ENCODE measurements at regions not wholly inside any gene's neighbourhood (a gene's known extent, or its start where the extent isn't known, plus 50 kb on each side); places are given as distances from the start of the nearest gene placed in this dataset.
"Not testable (repeated sequence)": the region's sequence is repeated elsewhere in the genome, so short reads cannot be mapped to it uniquely, and the experiment has no call there.

GRCh38 chr3:181925841-181926240, 214.1 kb downstream of the SOX2 start:
- DNase-seq, result not testable (repeated sequence)

GRCh38 chr3:181929501-181929900, 217.8 kb downstream of the SOX2 start:
- no peak for DNase-seq

- DNase-seq, result no peak
These were observed 218.4 kb downstream of the SOX2 start for GRCh38 chr3:181930105-181930504.

GRCh38 chr3:181932039-181932438, 220.3 kb downstream of the SOX2 start:
- DNase-seq, result no peak

- no peak for DNase-seq
These were observed 221.4 kb downstream of the SOX2 start for GRCh38 chr3:181933052-181933618.

GRCh38 chr3:181935915-181936314, 224.2 kb downstream of the SOX2 start:
- DNase-seq, result no peak

- DNase-seq, result no peak
These were observed 225.0 kb downstream of the SOX2 start for GRCh38 chr3:181936774-181937173.

GRCh38 chr3:181938580-181938979, 226.9 kb downstream of the SOX2 start:
- not testable (repeated sequence) for DNase-seq

- no peak for DNase-seq
These were observed 229.0 kb downstream of the SOX2 start for GRCh38 chr3:181940703-181941102.

- DNase-seq, result peak; percentile 14
These were observed 229.5 kb downstream of the SOX2 start for GRCh38 chr3:181941250-181941649.

GRCh38 chr3:181943285-181943684, 231.6 kb downstream of the SOX2 start:
- DNase-seq, result no peak

GRCh38 chr3:181947606-181948005, 235.9 kb downstream of the SOX2 start:
- no peak for DNase-seq

GRCh38 chr3:181948286-181948685, 236.6 kb downstream of the SOX2 start:
- no peak for DNase-seq

GRCh38 chr3:181952221-181952620, 240.5 kb downstream of the SOX2 start:
- DNase-seq, result no peak

GRCh38 chr3:181952929-181953328, 241.2 kb downstream of the SOX2 start:
- no peak for DNase-seq

GRCh38 chr3:181955566-181955965, 243.8 kb downstream of the SOX2 start:
- no peak for DNase-seq

GRCh38 chr3:181956122-181956521, 244.4 kb downstream of the SOX2 start:
- no peak for DNase-seq

- no peak for DNase-seq
These were observed 254.7 kb downstream of the SOX2 start for GRCh38 chr3:181966393-181966792.

GRCh38 chr3:181969925-181970324, 258.2 kb downstream of the SOX2 start:
- no peak for DNase-seq

GRCh38 chr3:181971424-181971823, 259.7 kb downstream of the SOX2 start:
- DNase-seq, result no peak

- DNase-seq, result no peak
These were observed 262.5 kb downstream of the SOX2 start for GRCh38 chr3:181974198-181974597.

- DNase-seq, result no peak
These were observed 264.8 kb downstream of the SOX2 start for GRCh38 chr3:181976526-181976925.

GRCh38 chr3:181985386-181985785, 273.7 kb downstream of the SOX2 start:
- DNase-seq, result no peak

GRCh38 chr3:181987736-181988135, 276.0 kb downstream of the SOX2 start:
- DNase-seq, result no peak

- no peak for DNase-seq
These were observed 287.1 kb downstream of the SOX2 start for GRCh38 chr3:181998828-181999227.

GRCh38 chr3:181999314-181999713, 287.6 kb downstream of the SOX2 start:
- DNase-seq, result no peak

Data from DMS79 treated with DMSO at 0.1 percent for 48 hours (cell line).